GM20000 (cell line): ENCODE measurements at regions not wholly inside any gene's neighbourhood (a gene's known extent, or its start where the extent isn't known, plus 50 kb on each side); places are given as distances from the start of the nearest gene placed in this dataset.

Experiments
- DNase-seq: peaks from one replicate; pipeline ENCODE4 v3.0.0; 2012; ENCODE audit warnings: low spot score
- TF ChIP-seq, protein P1 (sequence below): IDR thresholded peaks from 2 replicates; pipeline ENCODE4 v1.5.1; 2012; ENCODE audit warnings: mild to moderate bottlenecking, control low read depth; ENCODE audit errors: extremely low read depth, missing control alignments

DNA sequence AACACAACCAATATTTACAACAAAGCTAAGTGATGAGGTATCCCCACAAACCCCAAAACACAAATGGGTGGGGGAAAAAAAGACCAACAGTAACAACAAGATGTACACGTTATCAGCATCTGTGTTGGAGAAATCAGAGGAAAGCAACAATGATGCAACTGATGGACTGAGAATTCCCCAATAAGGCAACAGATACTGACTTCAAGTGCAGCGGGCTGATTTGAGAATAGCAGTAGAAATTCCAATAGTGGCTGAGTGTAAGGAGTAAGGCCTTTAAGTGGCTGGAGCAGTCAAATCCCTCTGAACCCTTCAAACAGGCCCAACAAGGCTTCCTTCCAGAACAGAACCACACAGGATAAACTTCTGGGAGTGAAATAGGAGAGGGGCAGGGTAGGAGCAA, 97.6 kb downstream of the TM2D1 start:
- DNase-seq = no peak
- TF ChIP-seq, protein P1, sequence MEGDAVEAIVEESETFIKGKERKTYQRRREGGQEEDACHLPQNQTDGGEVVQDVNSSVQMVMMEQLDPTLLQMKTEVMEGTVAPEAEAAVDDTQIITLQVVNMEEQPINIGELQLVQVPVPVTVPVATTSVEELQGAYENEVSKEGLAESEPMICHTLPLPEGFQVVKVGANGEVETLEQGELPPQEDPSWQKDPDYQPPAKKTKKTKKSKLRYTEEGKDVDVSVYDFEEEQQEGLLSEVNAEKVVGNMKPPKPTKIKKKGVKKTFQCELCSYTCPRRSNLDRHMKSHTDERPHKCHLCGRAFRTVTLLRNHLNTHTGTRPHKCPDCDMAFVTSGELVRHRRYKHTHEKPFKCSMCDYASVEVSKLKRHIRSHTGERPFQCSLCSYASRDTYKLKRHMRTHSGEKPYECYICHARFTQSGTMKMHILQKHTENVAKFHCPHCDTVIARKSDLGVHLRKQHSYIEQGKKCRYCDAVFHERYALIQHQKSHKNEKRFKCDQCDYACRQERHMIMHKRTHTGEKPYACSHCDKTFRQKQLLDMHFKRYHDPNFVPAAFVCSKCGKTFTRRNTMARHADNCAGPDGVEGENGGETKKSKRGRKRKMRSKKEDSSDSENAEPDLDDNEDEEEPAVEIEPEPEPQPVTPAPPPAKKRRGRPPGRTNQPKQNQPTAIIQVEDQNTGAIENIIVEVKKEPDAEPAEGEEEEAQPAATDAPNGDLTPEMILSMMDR = no peak

DNA sequence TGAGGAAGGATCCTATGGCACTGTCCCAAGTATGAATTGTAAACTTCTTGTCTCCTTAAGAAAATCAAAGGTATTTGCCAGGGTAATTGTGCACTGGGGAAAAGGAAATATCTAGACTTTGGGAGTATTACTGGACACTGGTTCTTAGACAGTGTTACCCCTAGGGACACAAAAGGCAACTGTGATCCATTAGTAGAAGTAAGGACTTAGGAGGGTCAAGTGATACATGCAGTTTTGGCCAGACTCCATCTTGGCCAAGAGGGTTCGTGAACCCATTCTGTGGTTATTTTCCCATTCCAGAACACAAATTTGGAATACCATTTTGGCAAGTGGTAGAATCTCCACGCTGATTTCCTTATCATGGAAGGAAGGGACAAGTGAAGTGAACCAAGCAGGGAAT, 98.1 kb downstream of the TM2D1 start:
- no peak for DNase-seq
- TF ChIP-seq, protein P1 = no peak

DNA sequence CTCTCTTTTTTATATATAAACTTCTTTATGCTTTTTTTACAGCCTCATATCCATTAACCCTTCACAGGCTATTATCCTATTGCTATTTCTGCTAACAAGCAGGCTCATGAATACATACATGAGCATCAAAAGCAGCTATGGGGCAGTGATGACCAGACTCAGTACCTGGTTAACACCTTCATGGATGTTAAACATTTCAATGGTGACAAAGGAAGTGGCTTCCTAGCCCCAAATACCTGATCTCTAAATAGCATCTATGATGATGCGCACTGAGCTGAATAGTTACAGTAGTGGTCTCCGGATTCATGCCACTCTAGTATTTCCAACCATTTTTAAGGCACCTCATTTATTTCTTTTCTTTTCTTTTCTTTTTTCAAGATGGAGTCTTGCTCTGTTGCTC, 101.1 kb downstream of the TM2D1 start:
- TF ChIP-seq, protein P1 = no peak
- DNase-seq = no peak

DNA sequence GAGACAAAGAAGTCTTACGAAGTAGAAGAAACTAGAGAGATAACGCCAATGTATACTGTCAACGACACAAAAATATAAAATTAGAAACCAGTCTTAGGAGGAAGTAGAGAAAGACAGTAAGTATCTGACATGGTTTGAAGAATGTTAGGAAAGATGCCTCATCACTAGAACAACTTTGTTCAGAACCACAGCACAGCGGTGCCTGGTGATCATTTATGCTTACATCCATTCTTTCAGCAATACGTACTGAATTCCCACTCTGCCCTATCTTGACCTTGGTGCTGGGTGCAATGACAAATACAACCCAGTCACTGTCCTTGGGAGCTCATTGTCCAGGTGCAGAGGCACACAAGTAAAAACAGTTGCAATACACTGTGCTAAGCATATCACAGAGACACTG, 104.4 kb downstream of the TM2D1 start:
- TF ChIP-seq, protein P1 = no peak
- DNase-seq = no peak

DNA sequence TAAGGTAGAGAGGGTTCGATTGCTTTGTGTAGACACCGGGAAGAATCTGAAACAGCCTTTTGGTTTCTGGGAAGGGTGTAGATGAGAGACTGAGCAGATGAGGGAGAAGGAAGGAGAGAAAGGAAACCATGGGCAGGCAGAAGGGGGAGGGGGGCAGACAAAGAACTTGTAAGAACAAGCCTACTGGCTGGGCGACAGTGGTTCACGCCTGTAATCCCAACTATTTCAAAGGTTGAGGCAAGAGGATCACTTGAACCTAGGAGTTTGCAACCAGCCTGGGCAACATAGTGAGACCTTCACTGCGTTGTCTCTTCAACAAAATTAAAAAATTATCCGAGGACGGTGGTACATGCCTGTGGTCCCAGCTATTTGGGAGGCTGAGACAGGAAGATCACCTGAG, 106.2 kb downstream of the TM2D1 start:
- DNase-seq = no peak
- TF ChIP-seq, protein P1 = no peak

DNA sequence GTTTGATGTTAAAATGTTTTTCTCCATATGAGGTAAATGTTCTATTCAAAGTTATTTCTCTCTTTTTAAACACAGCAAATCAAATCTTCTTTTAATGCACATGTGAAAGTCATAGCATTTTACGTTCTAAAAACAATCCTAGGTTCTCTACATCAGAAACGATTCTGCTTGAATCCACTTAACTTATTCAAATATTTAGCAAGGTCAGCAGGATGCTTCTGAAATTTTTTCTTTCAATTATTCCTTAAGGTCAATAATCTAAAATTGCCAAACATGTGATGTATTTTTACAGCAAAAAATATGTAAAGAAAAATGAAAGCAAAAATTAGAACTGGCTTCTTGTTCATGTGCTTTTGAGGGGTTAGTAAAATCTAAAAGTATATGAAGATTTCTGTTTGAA, 106.7 kb downstream of the TM2D1 start:
- DNase-seq = no peak
- TF ChIP-seq, protein P1 = no peak

DNA sequence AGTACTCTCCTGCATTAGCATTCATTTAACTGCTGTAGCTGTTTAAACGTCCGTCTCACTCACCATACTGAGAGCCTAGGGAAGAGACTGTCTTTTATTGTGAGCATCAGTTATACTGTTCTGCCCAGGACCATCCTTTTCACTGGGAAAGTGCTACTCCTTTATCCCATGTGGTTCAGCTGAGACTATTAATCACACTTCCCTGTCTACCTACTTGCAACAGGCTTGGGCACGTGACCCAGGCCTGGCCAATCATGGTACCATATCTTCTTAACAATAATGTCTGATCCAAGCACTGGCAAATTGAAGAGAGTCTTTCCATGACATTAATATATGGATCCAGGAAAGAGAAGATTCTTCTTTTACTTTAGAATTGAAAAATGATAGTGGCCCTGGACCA, 108.1 kb downstream of the TM2D1 start:
- no peak for DNase-seq
- TF ChIP-seq, protein P1 = no peak
